EH (cell line): ENCODE measurements at regions not wholly inside any gene's neighbourhood (a gene's known extent, or its start where the extent isn't known, plus 50 kb on each side); places are given as distances from the start of the nearest gene placed in this dataset.

Source experiments
- DNase-seq: peaks from one replicate; pipeline ENCODE4 v3.0.0-alpha.2; 2015; ENCODE audit warnings: low read depth

- no peak for DNase-seq
These were observed 101.2 kb upstream of the GNAO1 start for GRCh38 chr16:56090076-56090475.

GRCh38 chr16:56087626-56088025 lies 103.7 kb upstream of the GNAO1 start:
- DNase-seq = no peak

GRCh38 chr16:56081371-56081770 lies 109.9 kb upstream of the GNAO1 start:
- no peak for DNase-seq

GRCh38 chr16:56075732-56076388 lies 115.4 kb upstream of the GNAO1 start:
- DNase-seq = no peak

GRCh38 chr16:56073508-56073907 lies 117.8 kb upstream of the GNAO1 start:
- no peak for DNase-seq

- no peak for DNase-seq
These were observed 119.2 kb upstream of the GNAO1 start for GRCh38 chr16:56072096-56072495.

- no peak for DNase-seq
These were observed 122.5 kb upstream of the GNAO1 start for GRCh38 chr16:56068816-56069215.

GRCh38 chr16:56068314-56068713 lies 123.0 kb upstream of the GNAO1 start:
- DNase-seq = no peak

GRCh38 chr16:56067406-56067805 lies 123.9 kb upstream of the GNAO1 start:
- DNase-seq = no peak

- DNase-seq = no peak
These were observed 124.7 kb upstream of the GNAO1 start for GRCh38 chr16:56066617-56067016.

- DNase-seq = no peak
These were observed 128.2 kb upstream of the GNAO1 start for GRCh38 chr16:56063111-56063510.

GRCh38 chr16:56057151-56057550 lies 134.1 kb upstream of the GNAO1 start:
- no peak for DNase-seq

- no peak for DNase-seq
These were observed 140.4 kb upstream of the GNAO1 start for GRCh38 chr16:56050916-56051315.

GRCh38 chr16:56048425-56049105 lies 142.7 kb upstream of the GNAO1 start:
- DNase-seq = no peak

GRCh38 chr16:56047307-56048234 lies 143.7 kb upstream of the GNAO1 start:
- DNase-seq = no peak

- DNase-seq = no peak
These were observed 148.9 kb upstream of the GNAO1 start for GRCh38 chr16:56042416-56042815.

- peak; percentile 31 for DNase-seq
These were observed 149.6 kb upstream of the GNAO1 start for GRCh38 chr16:56041556-56042140.

GRCh38 chr16:56038564-56039098 lies 152.7 kb upstream of the GNAO1 start:
- no peak for DNase-seq

- DNase-seq = no peak
These were observed 156.9 kb upstream of the CES5A start for GRCh38 chr16:56032072-56032471.

- DNase-seq = no peak
These were observed 153.9 kb upstream of the CES5A start for GRCh38 chr16:56029026-56029425.

GRCh38 chr16:56022818-56023217 lies 147.6 kb upstream of the CES5A start:
- no peak for DNase-seq

- no peak for DNase-seq
These were observed 144.1 kb upstream of the CES5A start for GRCh38 chr16:56019274-56019673.
